VCaP (cell line): ENCODE measurements at regions not wholly inside any gene's neighbourhood (a gene's known extent, or its start where the extent isn't known, plus 50 kb on each side); places are given as distances from the start of the nearest gene placed in this dataset.
"Not testable (repeated sequence)": the region's sequence is repeated elsewhere in the genome, so short reads cannot be mapped to it uniquely, and the experiment has no call there.

Source experiments
- H3K27ac ChIP-seq: fragments of 450-650 bp; 2 replicates; pipeline ENCODE4 v1.5.1; 2017
- TF ChIP-seq, protein P1 (sequence below): fragments of 450-650 bp; conservative IDR thresholded peaks from 2 replicates; pipeline ENCODE4 v1.5.1; 2017; ENCODE audit warnings: mild to moderate bottlenecking, moderate library complexity

DNA sequence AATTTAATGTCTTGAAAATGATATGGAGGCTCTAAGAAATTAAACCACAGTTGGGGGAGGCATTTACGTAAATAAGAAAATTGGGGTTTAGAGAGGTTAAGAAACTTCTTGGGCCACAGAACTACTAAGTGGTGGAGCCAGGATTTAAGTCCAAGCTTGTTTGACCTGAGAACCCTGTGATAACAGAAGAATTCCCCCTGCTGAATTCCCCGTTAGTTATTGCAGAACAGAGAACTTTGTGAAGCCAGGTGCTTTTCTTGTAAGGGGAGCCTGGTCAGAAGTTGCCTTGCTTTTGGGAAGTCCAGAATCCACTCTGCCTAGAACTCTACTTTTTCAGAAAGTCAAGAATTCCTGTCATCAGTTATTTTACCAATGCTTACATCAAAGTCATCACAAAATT lies 309.3 kb upstream of the SEMA6A start:
- H3K27ac ChIP-seq = no peak overlapping the region
- TF ChIP-seq, protein P1, sequence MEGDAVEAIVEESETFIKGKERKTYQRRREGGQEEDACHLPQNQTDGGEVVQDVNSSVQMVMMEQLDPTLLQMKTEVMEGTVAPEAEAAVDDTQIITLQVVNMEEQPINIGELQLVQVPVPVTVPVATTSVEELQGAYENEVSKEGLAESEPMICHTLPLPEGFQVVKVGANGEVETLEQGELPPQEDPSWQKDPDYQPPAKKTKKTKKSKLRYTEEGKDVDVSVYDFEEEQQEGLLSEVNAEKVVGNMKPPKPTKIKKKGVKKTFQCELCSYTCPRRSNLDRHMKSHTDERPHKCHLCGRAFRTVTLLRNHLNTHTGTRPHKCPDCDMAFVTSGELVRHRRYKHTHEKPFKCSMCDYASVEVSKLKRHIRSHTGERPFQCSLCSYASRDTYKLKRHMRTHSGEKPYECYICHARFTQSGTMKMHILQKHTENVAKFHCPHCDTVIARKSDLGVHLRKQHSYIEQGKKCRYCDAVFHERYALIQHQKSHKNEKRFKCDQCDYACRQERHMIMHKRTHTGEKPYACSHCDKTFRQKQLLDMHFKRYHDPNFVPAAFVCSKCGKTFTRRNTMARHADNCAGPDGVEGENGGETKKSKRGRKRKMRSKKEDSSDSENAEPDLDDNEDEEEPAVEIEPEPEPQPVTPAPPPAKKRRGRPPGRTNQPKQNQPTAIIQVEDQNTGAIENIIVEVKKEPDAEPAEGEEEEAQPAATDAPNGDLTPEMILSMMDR = no peak

DNA sequence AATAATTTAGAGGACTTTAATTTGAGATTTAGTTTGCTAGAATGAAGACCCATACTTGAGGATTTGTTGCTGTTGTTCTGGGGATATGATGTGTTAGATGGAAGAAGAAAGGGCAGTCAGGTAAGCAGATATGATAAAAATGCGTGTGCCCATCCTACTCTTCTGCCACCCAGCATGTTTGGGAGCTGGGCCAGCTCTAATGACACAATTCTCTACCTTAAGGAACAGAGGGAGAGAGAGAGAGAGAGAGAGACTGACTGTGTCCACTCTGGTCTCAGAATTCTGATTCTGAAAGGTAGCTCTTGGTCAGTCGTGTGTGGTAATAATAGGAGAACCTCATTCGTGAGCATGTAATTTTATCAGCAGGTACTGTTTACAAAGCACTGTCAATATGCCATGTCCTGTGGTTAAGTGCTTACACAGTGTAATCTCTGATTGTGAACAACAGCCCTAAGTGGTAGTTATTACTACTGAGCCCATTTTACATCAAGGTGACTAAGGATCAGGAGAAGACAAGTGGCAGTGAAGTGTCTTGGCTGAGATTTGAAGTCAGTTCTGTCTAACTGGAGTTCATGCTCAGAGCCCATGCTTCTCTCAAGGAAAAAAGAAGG lies 307.4 kb upstream of the SEMA6A start:
- TF ChIP-seq, protein P1 = no peak
- no peak overlapping the region for H3K27ac ChIP-seq

DNA sequence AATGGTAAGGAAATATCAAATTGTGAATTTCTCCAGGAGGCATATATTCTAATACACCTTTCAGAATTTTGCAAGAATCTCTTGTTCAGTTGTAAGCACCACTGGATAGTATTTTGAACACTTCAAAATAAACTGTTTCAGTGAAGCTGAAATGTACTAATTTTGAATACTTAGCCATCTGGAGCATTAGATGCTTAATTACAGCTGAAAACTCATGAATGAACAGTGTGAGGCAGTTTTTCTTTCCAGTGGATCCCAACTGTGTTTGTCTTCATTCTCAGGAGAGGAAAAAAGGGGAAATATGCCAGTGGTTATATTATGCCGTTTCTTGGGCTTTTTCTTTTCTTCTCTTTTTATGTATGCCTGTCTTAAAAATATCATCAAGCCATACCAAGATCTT lies 306.0 kb upstream of the SEMA6A start:
- H3K27ac ChIP-seq = no peak overlapping the region
- TF ChIP-seq, protein P1 = no peak

DNA sequence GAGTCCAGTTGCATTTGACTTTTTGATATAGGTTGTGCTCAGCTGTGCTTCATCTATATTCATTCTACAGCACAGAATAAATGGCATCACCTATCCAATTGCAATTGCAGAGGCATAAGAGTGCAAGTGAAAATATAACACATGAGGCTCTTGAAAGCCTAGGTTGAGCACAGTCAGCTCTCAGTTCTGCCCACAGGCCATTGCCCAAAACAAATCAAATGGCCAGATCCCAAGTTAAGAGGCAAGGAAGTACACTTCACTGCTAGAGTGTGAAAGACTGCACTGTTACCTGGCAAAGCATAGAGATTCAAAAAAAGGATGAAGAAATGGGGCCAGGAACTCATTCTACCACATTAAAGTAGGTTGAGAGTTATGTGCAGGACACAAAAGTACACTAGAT lies 305.5 kb upstream of the SEMA6A start:
- TF ChIP-seq, protein P1 = no peak
- no peak overlapping the region for H3K27ac ChIP-seq

DNA sequence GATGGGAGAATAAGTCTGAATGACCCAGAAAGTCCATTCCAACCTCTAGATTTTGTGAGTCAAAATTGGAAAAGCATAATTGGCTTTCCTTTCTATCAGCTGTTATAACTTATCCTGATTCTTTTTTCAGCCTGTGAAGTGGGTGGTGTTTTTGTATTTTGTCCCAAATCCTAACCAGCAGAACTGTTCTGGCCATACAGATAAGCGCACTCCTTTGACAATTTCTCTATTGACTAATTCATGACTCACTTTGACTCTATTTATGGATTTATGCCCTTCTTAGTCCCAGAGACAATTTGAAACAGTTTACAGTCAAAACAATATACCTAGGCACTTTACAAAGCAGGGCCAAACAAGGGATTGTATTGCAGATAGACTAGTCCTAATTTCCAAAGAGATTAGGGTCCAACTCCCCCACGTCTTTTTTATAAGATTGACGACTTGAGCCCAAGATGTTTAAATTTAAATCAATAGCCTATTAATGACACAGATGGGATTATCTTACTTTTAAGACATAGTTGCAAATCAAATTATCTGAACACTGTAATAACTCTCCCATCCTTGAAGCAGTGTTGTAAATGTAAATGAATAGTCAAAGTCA lies 301.7 kb upstream of the SEMA6A start:
- TF ChIP-seq, protein P1 = no peak
- H3K27ac ChIP-seq = no peak overlapping the region

DNA sequence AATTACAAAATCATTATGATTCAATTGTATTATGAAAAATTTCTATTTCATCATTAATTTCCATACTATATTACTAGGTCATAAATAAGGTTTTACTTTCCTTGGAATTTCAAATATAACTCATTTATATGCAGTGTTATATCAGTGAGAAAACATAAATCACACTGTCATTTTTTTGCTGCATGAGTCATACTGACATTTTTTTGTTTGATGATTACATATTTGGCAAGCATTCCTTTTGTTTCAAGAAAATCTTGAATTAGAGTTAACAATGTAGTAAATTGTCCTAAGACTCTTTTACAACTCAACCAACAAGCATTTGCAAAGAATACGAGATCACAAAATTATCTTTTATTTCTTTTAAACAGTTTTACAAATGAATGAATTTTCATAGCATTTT lies 298.4 kb upstream of the SEMA6A start:
- no peak overlapping the region for H3K27ac ChIP-seq
- TF ChIP-seq, protein P1 = no peak

DNA sequence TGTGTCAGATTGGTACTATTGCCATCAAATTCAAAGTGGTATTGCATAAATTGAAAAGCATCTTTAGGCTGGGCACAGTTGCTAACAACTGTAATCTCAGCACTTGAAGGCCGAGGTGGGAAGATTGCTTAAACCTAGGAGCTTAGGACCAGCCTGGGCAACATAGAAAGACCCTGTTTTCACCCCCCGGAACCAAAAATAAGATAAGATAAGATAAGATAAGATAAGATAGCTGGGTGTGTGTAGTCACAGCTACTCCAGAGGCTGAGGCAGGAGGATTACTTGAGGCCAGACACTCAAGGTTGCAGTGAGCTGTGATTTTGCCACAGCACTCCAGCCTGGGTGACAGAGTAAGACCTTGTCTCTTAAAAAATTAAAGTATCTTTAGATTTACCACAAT lies 297.9 kb upstream of the SEMA6A start:
- TF ChIP-seq, protein P1 = no peak

DNA sequence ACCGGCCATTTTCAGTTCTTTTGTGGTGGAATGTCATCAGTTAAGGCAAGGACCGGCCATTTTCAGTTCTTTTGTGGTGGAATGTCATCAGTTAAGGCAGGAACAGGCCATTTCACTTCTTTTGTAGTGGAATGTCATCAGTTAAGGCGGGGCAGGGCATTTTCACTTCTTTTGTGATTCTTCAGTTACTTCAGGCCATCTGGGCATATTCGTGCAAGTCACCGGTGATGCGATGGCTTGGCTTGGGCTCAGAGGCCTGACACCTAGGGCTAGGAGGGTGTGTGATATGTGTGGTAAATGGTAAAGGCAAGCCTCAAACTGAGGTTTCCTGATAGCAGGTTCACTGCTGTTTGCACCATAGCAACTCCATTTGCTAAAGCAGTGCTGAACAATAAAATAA lies 293.2 kb upstream of the SEMA6A start:
- not testable (repeated sequence) for H3K27ac ChIP-seq

More for the DNA sequence above, 297.9 kb upstream of the SEMA6A start:
- H3K27ac ChIP-seq = no peak overlapping the region
